HEK293T (cell line): ENCODE measurements at regions not wholly inside any gene's neighbourhood (a gene's known extent, or its start where the extent isn't known, plus 50 kb on each side); places are given as distances from the start of the nearest gene placed in this dataset.

ENCODE experiments used
- CTCF ChIA-PET: fragments of 350-600 bp; formaldehyde crosslinking; extraction: SDS; loops from one replicate; lab custom pipeline; 2021; ENCODE audit warnings: antibody characterized with exemption, inconsistent platforms; lab: Yijun Ruan, JAX
- POLR2A ChIA-PET: fragments of 350-600 bp; formaldehyde crosslinking; extraction: SDS; loops from one replicate; lab custom pipeline; 2020; ENCODE audit warnings: antibody characterized with exemption, inconsistent platforms; lab: Yijun Ruan, JAX
- DNase-seq: peaks from one replicate; pipeline ENCODE4 v3.0.0; 2012; ENCODE audit warnings: mixed read lengths; ENCODE audit errors: extremely low spot score
- ARNT ChIP-seq: fragments of 450-650 bp; IDR thresholded peaks from 2 replicates; pipeline ENCODE4 v1.6.1; 2017; ENCODE audit warnings: mild to moderate bottlenecking
- BHLHE40 ChIP-seq: fragments of 450-650 bp; IDR thresholded peaks from 2 replicates; pipeline ENCODE4 v1.6.1; 2016; ENCODE audit warnings: mild to moderate bottlenecking, moderate library complexity, borderline replicate concordance
- CTBP1 ChIP-seq: fragments of 450-650 bp; IDR thresholded peaks from 2 replicates; pipeline ENCODE4 v1.6.1; 2016; ENCODE audit warnings: borderline replicate concordance
- ELF4 ChIP-seq: fragments of 450-650 bp; IDR thresholded peaks from 2 replicates; pipeline ENCODE4 v1.6.1; 2017; ENCODE audit warnings: antibody characterized with exemption
- FOXA1 ChIP-seq: fragments of 450-650 bp; IDR thresholded peaks from 2 replicates; pipeline ENCODE4 v1.6.1; 2016; ENCODE audit warnings: mild to moderate bottlenecking
- FOXK2 ChIP-seq: fragments of 450-650 bp; IDR thresholded peaks from 2 replicates; pipeline ENCODE4 v1.6.1; 2016; ENCODE audit warnings: mild to moderate bottlenecking
- FOXM1 ChIP-seq: fragments of 450-650 bp; IDR thresholded peaks from 2 replicates; pipeline ENCODE4 v1.6.1; 2017; ENCODE audit warnings: mild to moderate bottlenecking, borderline replicate concordance
- HDGF ChIP-seq: fragments of 450-650 bp; IDR thresholded peaks from 2 replicates; pipeline ENCODE4 v1.6.1; 2017; ENCODE audit warnings: antibody characterized with exemption, borderline replicate concordance
- L3MBTL2 ChIP-seq: fragments of 450-650 bp; conservative IDR thresholded peaks from 2 replicates; pipeline ENCODE4 v1.6.1; 2016; ENCODE audit warnings: mild to moderate bottlenecking
- LEF1 ChIP-seq: fragments of 450-650 bp; IDR thresholded peaks from 2 replicates; pipeline ENCODE4 v1.6.1; 2017; ENCODE audit warnings: mild to moderate bottlenecking, borderline replicate concordance
- NFRKB ChIP-seq: fragments of 450-650 bp; IDR thresholded peaks from 2 replicates; pipeline ENCODE4 v1.6.1; 2016; ENCODE audit warnings: mild to moderate bottlenecking, moderate library complexity
- SP1 ChIP-seq: fragments of 450-650 bp; IDR thresholded peaks from 2 replicates; pipeline ENCODE4 v1.6.1; 2017
- SUZ12 ChIP-seq: fragments of 450-650 bp; IDR thresholded peaks from 2 replicates; pipeline ENCODE4 v1.6.1; 2016; ENCODE audit warnings: mild to moderate bottlenecking
- TARDBP ChIP-seq: fragments of 450-650 bp; IDR thresholded peaks from 2 replicates; pipeline ENCODE4 v1.6.1; 2016
- ZNF384 ChIP-seq: fragments of 450-650 bp; IDR thresholded peaks from 2 replicates; pipeline ENCODE4 v1.6.1; 2016
- TF ChIP-seq, protein P1 (sequence below): fragments of 450-650 bp; IDR thresholded peaks from 2 replicates; pipeline ENCODE4 v1.6.1; 2016

DNA sequence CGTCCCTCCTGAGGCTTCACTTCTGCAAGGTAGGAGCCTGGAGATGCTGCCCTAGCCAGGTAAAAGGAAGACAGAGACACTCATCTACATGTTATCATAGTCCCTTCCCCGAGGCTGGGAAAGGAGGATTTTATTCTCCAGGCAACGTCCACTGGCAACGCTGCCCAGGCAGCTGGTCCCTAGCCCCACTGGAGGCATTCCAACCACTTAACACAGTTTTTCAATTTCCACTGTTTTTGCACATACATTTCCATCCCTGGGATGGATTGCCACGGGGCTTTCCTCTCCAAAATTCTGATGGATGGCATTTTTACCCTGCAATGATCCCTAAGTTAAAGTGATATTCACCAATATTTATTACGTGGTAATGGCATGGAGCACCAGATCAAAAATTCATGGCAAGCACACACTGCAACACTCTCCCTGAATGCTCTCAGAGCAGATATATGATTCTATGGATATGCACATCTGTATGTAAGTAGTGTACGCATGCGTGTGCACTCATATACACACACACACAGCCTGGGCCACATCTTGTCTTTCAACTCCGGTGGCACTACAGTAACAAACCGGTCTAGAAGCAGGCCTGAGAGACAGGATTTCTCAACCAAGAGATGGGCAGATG is 322.3 kb upstream of the TSHZ3 start:
- POLR2A ChIA-PET = no interaction called here
- DNase-seq = no peak
- no peak for TF ChIP-seq ARNT
- TF ChIP-seq FOXK2 = no peak
- TF ChIP-seq, protein P1, sequence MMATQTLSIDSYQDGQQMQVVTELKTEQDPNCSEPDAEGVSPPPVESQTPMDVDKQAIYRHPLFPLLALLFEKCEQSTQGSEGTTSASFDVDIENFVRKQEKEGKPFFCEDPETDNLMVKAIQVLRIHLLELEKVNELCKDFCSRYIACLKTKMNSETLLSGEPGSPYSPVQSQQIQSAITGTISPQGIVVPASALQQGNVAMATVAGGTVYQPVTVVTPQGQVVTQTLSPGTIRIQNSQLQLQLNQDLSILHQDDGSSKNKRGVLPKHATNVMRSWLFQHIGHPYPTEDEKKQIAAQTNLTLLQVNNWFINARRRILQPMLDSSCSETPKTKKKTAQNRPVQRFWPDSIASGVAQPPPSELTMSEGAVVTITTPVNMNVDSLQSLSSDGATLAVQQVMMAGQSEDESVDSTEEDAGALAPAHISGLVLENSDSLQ = no peak
- TF ChIP-seq SP1 = no peak
- TF ChIP-seq NFRKB = no peak
- TF ChIP-seq FOXM1 = no peak
- TF ChIP-seq SUZ12 = no peak
- no peak for TF ChIP-seq FOXA1
- TF ChIP-seq ZNF384 = no peak
- no peak for TF ChIP-seq CTBP1
- no peak for TF ChIP-seq BHLHE40
- TF ChIP-seq HDGF = no peak
- no peak for TF ChIP-seq LEF1
- no peak for TF ChIP-seq TARDBP
- no peak for TF ChIP-seq L3MBTL2
- no peak for TF ChIP-seq ELF4
- CTCF ChIA-PET = no interaction called here

DNA sequence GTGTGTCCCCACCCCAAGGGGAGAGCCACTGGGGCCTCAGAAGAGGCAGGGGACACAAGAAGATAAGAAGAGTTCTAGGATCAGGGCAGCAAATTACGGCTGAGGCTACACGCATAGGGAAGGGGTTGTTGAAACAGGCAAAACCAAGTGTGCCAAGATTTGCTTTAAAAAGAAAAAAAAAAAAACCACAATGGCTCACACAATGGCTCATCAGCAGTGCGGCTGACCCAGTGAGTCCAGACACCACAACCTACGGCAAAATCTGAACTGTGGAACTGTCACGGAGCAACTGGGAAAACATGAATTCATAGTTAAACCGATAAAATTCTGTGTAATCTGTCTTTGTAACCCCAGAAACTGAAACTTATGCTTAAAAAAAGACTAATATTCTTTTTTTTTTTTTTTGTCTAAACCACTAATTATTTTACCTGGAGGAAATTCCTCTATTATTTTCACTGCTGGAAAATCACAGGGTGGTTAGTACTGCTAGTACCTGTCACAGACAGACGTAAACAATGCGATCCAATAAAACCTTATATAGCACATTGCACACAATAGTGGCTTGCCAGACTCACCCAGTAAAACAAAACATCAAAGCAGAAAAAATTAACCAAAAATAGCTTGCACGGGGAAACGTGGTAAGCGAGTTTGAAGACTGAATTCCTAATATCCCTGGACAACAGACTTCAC is 325.4 kb upstream of the TSHZ3 start:
- ChIA-PET CTCF (no interaction called here), POLR2A (no interaction called here)
- DNase-seq = no peak
- TF ChIP-seq SP1 = no peak
- no peak for TF ChIP-seq FOXA1
- no peak for TF ChIP-seq LEF1
- no peak for TF ChIP-seq ZNF384
- TF ChIP-seq, protein P1 = no peak
- TF ChIP-seq NFRKB = no peak
- TF ChIP-seq TARDBP = no peak
- TF ChIP-seq ARNT = no peak
- TF ChIP-seq FOXM1 = no peak
- no peak for TF ChIP-seq FOXK2
- TF ChIP-seq BHLHE40 = no peak
- no peak for TF ChIP-seq HDGF
- no peak for TF ChIP-seq L3MBTL2
- TF ChIP-seq CTBP1 = no peak
- no peak for TF ChIP-seq ELF4
- TF ChIP-seq SUZ12 = no peak

DNA sequence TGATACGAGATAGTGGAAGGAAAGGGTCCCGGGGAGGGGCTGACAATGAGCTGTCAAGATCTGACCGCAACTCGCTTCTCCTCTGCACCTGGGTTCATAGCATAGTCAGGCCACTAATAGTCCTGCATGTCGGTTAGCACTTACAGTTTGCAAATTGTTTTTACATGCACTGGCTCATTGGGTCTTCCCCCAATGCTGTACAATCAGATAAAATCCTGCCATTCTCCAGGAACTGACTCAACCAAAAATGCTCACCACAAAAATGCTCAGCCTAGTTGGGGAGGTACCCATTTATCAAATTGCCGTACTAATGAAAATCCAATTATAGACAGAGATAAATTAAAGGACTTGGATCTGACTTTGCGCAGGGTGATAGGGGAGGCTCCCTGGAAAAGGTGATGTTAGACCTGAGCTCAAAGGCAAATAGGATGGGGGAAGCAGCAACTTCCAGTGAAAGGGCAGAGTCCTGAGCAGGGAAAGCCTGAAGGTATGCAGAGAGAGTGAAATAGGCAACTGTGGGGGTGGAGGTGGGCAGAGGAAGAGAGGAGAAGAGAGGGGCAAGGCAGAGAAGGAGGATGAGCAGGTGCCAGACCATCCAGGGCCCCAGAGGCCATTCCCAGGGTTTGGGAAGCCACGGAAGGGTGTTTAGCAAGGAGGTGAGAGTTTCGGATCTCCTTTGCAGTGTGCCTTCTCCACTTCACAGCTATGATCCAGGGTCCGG is 326.1 kb upstream of the TSHZ3 start:
- POLR2A ChIA-PET = no interaction called here

DNA sequence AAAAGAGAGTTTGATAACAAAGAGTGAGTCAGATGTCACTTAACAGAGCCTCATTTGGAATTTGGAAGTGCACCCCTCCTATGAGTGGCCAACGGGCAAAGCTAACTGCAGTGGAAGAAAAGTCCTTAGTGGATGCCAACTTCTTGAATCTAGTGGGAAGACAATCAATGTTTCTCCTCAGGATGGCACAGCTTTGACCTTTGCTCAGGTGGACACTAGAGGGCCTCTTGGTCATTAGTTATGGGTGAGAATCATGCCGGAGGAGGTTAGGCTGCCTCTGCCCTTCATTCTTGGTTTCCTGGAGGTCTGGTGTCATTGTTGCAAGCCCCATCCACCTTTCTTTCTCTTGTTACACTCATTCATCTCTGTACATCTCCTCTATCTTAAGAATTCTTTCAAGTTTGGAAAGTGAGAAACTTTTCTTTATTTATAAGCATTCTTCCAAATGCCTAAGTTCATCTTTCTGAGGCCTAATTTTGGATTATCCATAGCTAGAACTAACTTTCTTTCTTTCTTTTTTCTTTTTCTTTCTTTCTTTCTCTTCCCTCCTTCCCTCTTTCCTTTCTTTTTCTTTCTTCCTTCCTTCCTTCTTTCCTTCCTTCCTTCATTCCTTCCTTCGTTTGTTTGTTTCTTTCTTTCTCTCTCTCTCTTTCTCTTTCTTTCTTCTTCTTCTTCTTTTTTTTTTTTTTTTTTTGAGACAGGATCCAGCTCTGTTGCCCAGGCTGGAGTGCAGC is 327.2 kb upstream of the TSHZ3 start:
- ChIA-PET POLR2A (no interaction called here), CTCF (interaction anchor here (0.6 to 0.7 kb wide), 2 partner anchors 570 to 709 kb away, joined by 3 to 5 read pairs; no protein-coding TSS in a partner anchor)
- TF ChIP-seq ELF4 = no peak
- no peak for TF ChIP-seq HDGF
- TF ChIP-seq SUZ12 = no peak
- TF ChIP-seq, protein P1 = no peak
- TF ChIP-seq FOXA1 = no peak
- no peak for TF ChIP-seq BHLHE40
- TF ChIP-seq NFRKB = no peak
- TF ChIP-seq TARDBP = no peak
- no peak for TF ChIP-seq LEF1
- TF ChIP-seq ARNT = no peak
- TF ChIP-seq CTBP1 = no peak
- DNase-seq = no peak

More for the DNA sequence above, 326.1 kb upstream of the TSHZ3 start:
- CTCF ChIA-PET = no interaction called here
- DNase-seq = no peak
- TF ChIP-seq SP1 = no peak

DNA sequence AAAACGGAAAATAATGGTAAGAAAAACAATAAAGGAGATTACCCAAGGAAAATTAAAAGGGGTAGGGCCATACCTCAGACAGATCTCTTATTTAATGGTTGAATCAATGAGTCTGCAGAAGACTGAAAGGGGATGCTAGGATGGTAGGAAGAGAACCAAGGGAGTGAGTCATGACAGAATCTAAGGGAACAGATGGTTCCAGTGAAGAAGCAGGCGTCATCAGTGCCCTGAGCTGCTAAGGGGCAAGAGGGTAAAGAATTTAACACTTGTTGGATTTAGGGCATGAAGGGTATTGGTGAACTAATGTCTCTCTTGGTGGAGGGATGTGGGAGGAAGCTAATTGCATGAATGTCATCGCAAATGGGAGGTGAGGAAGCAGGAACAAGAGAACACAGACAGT is 329.2 kb upstream of the TSHZ3 start:
- ChIA-PET CTCF (no interaction called here), POLR2A (no interaction called here)
- no peak for TF ChIP-seq ELF4
- no peak for TF ChIP-seq FOXA1
- no peak for TF ChIP-seq BHLHE40
- TF ChIP-seq SP1 = no peak
- TF ChIP-seq, protein P1 = no peak
- no peak for TF ChIP-seq NFRKB
- TF ChIP-seq FOXK2 = no peak
- no peak for TF ChIP-seq FOXM1
- no peak for TF ChIP-seq L3MBTL2
- DNase-seq = no peak
